ENCODE measurements at regions not wholly inside any gene's neighbourhood (a gene's known extent, or its start where the extent isn't known, plus 50 kb on each side); places are given as distances from the start of the nearest gene placed in this dataset.

GRCh38 chr21:29449306-29449950 is 150.7 kb downstream of the BACH1 start:
- no peak for TF ChIP-seq CTCF (IDR thresholded peaks at IDR 0.05)
- TF ChIP-seq POLR2AphosphoS5 (IDR thresholded peaks at IDR 0.05), result no peak

Measured in suprapubic skin (tissue), 3 donors.